ENCODE measurements at regions not wholly inside any gene's neighbourhood (a gene's known extent, or its start where the extent isn't known, plus 50 kb on each side); places are given as distances from the start of the nearest gene placed in this dataset.

GRCh38 chr5:98564836-98565235 lies 208.6 kb upstream of the RGMB start:
- DNase-seq (ENCODE audit: low spot score), result no peak

GRCh38 chr5:98568336-98568735 lies 205.1 kb upstream of the RGMB start:
- DNase-seq (ENCODE audit: low spot score), result no peak

DNA sequence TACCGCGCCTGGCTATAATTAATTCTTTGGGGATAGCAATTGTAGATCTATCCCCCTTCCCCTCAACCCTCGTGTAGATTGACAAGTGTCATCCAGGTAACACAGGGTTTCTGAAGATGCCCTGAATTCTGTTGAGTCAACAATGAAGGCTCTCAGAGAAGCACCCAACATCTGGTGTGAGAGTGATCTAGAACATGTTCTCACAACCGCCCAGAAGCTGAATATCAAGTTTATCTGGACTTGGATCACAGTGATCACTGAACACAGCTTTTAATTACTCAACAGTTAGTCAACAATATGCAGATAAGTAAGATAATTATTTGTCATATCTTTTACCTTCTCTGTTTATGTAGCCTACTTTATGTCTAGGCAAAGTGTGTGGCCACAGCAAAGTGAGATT lies 204.2 kb upstream of the RGMB start:
- no peak for DNase-seq (ENCODE audit: low spot score)

GRCh38 chr5:98570010-98570409 lies 203.5 kb upstream of the RGMB start:
- DNase-seq (ENCODE audit: low spot score), result no peak

DNA sequence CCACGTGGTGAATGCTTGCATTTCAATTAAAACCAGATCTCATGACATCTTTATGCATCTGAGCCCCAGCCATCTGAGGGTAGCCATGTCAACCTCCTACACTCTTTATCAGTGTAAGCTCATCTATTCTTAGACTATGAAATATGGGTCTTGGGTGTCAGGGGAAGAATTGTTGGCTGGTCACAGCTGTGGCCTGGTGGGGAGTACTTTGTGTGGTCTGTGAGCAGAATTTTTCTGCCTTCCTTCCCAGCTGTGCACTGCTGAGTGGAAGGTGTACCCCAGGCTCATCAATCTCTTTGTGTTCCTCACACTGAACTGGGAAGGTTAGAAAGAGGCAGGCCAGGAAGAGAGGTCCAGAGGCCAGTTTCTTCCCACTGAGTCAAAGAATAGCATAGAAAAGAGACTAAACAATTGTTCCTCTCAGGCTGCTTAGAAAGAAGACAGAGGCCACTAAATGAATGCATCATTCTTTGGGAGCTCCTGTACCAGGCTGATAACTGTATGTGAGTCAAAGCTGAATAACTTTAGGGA lies 202.7 kb upstream of the RGMB start:
- no peak for DNase-seq (ENCODE audit: low spot score)

- DNase-seq (ENCODE audit: low spot score), result no peak
Observed at GRCh38 chr5:98573834-98574320, 199.6 kb upstream of the RGMB start.

- DNase-seq (ENCODE audit: low spot score), result no peak
Observed at GRCh38 chr5:98576275-98576674, 197.2 kb upstream of the RGMB start.

- no peak for DNase-seq (ENCODE audit: low spot score)
Observed at GRCh38 chr5:98578438-98578837, 195.0 kb upstream of the RGMB start.

- DNase-seq (ENCODE audit: low spot score), result peak; percentile 13
Observed at GRCh38 chr5:98581112-98581997, 192.1 kb upstream of the RGMB start.

- DNase-seq (ENCODE audit: low spot score), result no peak
Observed at GRCh38 chr5:98583586-98583985, 189.9 kb upstream of the RGMB start.

- no peak for DNase-seq (ENCODE audit: low spot score)
Observed at GRCh38 chr5:98585661-98586310, 187.7 kb upstream of the RGMB start.

DNA sequence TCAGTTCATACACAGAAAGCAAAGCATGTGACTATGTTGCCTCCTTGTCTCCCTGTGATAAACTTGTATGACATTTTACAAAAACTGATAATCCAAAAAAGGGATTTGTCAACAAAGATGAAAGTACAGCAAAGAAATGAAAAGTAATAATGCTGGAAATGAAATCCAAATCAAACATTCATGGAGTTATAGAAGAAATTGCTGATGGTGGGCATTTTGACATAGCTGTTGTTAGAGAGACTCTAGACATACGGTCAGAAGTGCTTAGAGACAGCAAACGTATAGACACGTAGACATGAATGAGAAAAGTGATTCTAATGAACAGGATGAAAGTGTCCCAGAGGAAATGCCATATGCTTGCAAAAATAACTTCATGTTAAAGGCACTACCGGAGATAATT lies 186.9 kb upstream of the RGMB start:
- DNase-seq (ENCODE audit: low spot score), result no peak

- no peak for DNase-seq (ENCODE audit: low spot score)
Observed at GRCh38 chr5:98587166-98587565, 186.3 kb upstream of the RGMB start.

- DNase-seq (ENCODE audit: low spot score), result no peak
Observed at GRCh38 chr5:98588215-98588614, 185.2 kb upstream of the RGMB start.

- DNase-seq (ENCODE audit: low spot score), result no peak
Observed at GRCh38 chr5:98593418-98593817, 180.0 kb upstream of the RGMB start.

DNA sequence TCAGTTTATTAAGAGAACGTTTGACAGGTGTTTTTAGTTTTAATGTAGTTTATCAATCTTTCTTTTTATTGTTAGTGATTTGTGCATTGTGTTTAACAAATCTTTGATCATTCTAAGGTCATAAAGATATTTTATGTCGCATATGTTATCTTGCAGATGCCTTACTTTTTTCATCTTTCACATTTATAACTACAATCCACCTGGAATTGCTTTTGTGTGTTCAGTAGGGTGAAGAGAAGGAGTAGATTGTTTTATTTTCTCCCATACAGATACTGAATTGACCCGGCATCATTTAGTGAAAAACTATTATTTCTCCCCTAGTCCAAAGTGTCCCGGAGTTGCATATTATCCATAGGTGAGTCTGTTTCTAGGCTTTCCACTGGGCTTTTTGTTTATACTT lies 179.4 kb upstream of the RGMB start:
- DNase-seq (ENCODE audit: low spot score), result no peak

DNA sequence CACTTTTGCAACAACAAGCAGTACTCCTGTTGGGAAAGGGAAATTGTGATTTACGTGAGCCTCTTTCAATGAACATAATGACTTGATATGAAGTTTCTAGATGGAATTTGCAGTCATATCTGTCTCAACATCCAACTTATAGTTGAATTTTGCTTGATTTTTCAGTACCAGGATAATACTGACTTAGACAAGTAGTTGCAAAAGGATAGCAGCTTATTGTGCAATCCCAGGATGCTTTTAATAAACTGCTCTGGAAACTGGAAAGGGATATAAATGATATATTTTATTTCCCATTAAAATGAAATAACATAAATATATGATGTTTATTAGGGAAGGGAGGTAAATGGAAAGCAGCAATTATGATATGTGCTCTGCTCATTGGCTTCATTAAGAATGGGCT lies 174.4 kb upstream of the RGMB start:
- no peak for DNase-seq (ENCODE audit: low spot score)

- DNase-seq (ENCODE audit: low spot score), result no peak
Observed at GRCh38 chr5:98602534-98603112, 170.8 kb upstream of the RGMB start.

- no peak for DNase-seq (ENCODE audit: low spot score)
Observed at GRCh38 chr5:98603456-98603855, 170.0 kb upstream of the RGMB start.

DNA sequence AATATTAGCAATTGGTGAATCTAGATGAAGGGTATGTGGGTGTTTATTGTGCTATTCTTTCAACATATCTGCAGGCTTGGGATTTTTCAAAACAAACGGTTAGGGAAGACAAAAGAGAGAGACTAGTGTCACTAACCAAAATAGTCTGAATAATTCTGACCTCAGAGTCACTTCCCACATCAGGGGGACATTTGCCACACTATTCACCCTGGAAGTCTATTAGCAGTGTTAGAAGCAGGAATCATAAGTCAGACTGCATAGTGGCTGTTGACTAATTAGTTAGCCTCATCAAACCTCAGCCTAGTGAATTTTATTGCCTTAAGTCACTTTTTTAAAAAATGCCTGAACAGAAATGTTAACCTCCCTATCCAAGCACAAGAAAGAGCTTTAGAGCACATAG lies 169.2 kb upstream of the RGMB start:
- DNase-seq (ENCODE audit: low spot score), result no peak

GRCh38 chr5:98604721-98605425 lies 168.6 kb upstream of the RGMB start:
- no peak for DNase-seq (ENCODE audit: low spot score)

DNA sequence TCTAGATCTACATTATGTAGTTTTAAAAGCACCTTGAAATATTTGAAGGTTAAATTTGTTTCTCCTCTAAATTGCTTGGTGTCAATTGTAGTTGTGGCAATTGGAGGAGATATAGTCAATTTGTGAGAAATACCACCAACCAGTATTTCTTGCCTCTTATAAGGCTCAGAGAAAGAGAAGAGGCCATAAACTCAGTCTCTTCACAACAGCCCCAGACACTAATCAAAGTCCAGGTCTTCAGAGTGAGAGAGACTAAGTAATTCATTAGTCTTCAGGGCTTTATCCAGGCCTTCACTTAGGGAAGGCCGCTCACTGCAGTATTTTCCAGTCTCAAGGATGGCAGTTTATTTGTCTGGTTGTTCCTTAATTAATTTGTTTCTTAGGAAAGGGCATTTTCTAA lies 168.0 kb upstream of the RGMB start:
- no peak for DNase-seq (ENCODE audit: low spot score)
